ENCODE measurements at regions not wholly inside any gene's neighbourhood (a gene's known extent, or its start where the extent isn't known, plus 50 kb on each side); places are given as distances from the start of the nearest gene placed in this dataset.

DNA sequence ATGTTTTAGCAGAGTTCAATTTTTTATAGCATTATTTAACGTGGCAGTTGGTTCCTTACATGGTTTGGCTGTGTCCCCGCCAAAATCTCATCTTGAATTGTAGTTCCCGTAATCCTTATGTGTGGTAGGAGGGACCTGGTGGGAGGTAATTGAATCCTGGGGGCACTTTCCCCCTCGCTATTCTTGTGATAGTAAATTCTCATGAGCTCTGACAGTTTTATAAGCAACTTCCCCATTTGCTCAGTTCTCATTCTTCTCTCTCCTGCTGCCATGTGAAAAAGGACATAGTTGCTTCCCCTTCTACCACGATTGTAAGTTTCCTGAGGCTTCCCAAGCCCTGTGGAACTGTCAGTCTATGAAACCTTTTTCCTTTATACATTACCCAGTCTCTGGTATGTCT, 329.5 kb downstream of the GRIA2 start:
- Histone ChIP-seq H3K9me2 (replicated peaks; ENCODE audit: low read length) (no peaks in the 10 kb centered on the region), H3K36me3 (ENCODE audit: low read depth, low read length) (no peaks in the 10 kb centered on the region), H2AFZ (ENCODE audit: low read length) (no peak overlapping the region), H3F3A (ENCODE audit: low read length, unreplicated experiment) (no peaks in the 10 kb centered on the region), H3K27ac (ENCODE audit: low read length) (no peak overlapping the region), H4K20me1 (ENCODE audit: low read length) (no peaks in the 10 kb centered on the region), H3K27me3 (ENCODE audit: low read length) (no peaks in the 10 kb centered on the region), H3K4me1 (ENCODE audit: insufficient read depth, low read length) (no peaks in the 10 kb centered on the region), H3K4me3 (ENCODE audit: low read length) (no peak overlapping the region), H3K4me2 (ENCODE audit: low read length) (no peak overlapping the region), H3K79me2 (ENCODE audit: low read length) (no peaks in the 10 kb centered on the region), H3K9me3 (ENCODE audit: low read length) (no peaks in the 10 kb centered on the region), H3K9ac (ENCODE audit: low read length) (no peak overlapping the region)
- no peak for TF ChIP-seq EZH2phosphoT487 (IDR thresholded peaks at IDR 0.05; ENCODE audit: borderline replicate concordance, low read length)
- TF ChIP-seq, protein P1, sequence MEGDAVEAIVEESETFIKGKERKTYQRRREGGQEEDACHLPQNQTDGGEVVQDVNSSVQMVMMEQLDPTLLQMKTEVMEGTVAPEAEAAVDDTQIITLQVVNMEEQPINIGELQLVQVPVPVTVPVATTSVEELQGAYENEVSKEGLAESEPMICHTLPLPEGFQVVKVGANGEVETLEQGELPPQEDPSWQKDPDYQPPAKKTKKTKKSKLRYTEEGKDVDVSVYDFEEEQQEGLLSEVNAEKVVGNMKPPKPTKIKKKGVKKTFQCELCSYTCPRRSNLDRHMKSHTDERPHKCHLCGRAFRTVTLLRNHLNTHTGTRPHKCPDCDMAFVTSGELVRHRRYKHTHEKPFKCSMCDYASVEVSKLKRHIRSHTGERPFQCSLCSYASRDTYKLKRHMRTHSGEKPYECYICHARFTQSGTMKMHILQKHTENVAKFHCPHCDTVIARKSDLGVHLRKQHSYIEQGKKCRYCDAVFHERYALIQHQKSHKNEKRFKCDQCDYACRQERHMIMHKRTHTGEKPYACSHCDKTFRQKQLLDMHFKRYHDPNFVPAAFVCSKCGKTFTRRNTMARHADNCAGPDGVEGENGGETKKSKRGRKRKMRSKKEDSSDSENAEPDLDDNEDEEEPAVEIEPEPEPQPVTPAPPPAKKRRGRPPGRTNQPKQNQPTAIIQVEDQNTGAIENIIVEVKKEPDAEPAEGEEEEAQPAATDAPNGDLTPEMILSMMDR (conservative IDR thresholded peaks at IDR 0.05; ENCODE audit: low read depth, low read length): no peak
- no peak for TF ChIP-seq EZH2 (IDR thresholded peaks at IDR 0.05; ENCODE audit: low read length, unreplicated experiment)
- CTCF ChIA-PET: no interaction called here
- POLR2A ChIA-PET (ENCODE audit: unreplicated experiment): no interaction called here
- no peak for ATAC-seq
- BruUV-seq (replicated peaks): no TSS peak
- intact Hi-C loops (cut with micrococcal nuclease): no loop called here
- no peak for DNase-seq

DNA sequence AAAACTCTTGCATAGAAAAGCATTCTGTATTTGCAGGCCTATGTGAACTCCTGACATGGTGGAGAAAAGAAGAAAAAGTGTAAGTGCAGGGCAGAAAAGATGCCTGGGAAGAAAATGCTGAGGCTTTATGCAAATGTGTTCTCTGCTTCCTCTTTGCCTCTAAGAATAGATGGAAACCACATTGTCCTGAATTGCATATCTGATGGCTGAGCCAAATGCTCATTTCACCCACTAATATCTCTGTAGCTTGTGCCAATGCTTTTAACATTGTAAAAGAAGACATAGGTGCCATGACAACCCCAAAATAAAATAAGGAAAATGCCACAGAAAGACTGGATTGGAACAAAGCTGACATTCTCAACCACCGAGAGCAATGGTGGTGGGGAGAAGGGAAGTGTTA, 307.4 kb downstream of the GRIA2 start:
- Histone ChIP-seq H3K36me3 (ENCODE audit: low read depth, low read length) (no peaks in the 10 kb centered on the region), H3K4me2 (ENCODE audit: low read length) (no peak overlapping the region), H3K27ac (ENCODE audit: low read length) (no peak overlapping the region), H3K9me3 (ENCODE audit: low read length) (no peaks in the 10 kb centered on the region), H3F3A (ENCODE audit: low read length, unreplicated experiment) (no peaks in the 10 kb centered on the region), H2AFZ (ENCODE audit: low read length) (no peak overlapping the region), H3K4me3 (ENCODE audit: low read length) (no peak overlapping the region), H4K20me1 (ENCODE audit: low read length) (no peaks in the 10 kb centered on the region), H3K4me1 (ENCODE audit: insufficient read depth, low read length) (no peaks in the 10 kb centered on the region), H3K9me2 (replicated peaks; ENCODE audit: low read length) (no peaks in the 10 kb centered on the region), H3K9ac (ENCODE audit: low read length) (no peak overlapping the region), H3K27me3 (ENCODE audit: low read length) (no peaks in the 10 kb centered on the region), H3K79me2 (ENCODE audit: low read length) (no peaks in the 10 kb centered on the region)
- CTCF ChIA-PET: no interaction called here
- intact Hi-C loops (cut with micrococcal nuclease): no loop called here
- TF ChIP-seq, protein P1 (conservative IDR thresholded peaks at IDR 0.05; ENCODE audit: low read depth, low read length): no peak
- TF ChIP-seq EZH2phosphoT487 (IDR thresholded peaks at IDR 0.05; ENCODE audit: borderline replicate concordance, low read length) (no peak), EZH2 (IDR thresholded peaks at IDR 0.05; ENCODE audit: low read length, unreplicated experiment) (no peak)
- no TSS peak for BruUV-seq (replicated peaks)
- ATAC-seq (no peak), DNase-seq (no peak)
- POLR2A ChIA-PET (ENCODE audit: unreplicated experiment): no interaction called here

DNA sequence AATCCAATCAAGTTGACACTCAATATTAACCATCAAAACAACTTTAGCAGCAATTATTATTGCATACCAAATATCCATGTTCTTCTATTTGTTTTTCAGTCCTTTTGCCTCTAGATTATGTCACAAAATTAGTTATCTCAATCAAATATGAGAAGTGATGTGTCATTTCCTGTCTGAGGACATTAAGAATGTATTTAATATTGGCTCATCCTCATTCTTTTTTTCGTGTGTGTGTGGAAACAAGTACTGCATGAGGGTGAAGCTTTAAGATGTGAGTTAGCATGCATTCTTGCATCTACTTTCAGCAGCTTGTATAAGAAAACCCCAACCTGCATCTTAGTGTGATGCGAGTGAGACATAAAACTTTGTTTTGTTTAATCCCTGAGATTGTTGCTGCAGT, 301.4 kb downstream of the GRIA2 start:
- Histone ChIP-seq H3K27ac (ENCODE audit: low read length) (no peak overlapping the region), H3K4me1 (ENCODE audit: insufficient read depth, low read length) (no peaks in the 10 kb centered on the region), H3K9me2 (replicated peaks; ENCODE audit: low read length) (no peaks in the 10 kb centered on the region), H3K36me3 (ENCODE audit: low read depth, low read length) (no peaks in the 10 kb centered on the region), H3F3A (ENCODE audit: low read length, unreplicated experiment) (no peaks in the 10 kb centered on the region), H3K9me3 (ENCODE audit: low read length) (no peaks in the 10 kb centered on the region), H3K9ac (ENCODE audit: low read length) (no peak overlapping the region), H3K4me3 (ENCODE audit: low read length) (no peak overlapping the region), H3K79me2 (ENCODE audit: low read length) (no peaks in the 10 kb centered on the region), H2AFZ (ENCODE audit: low read length) (no peak overlapping the region), H3K4me2 (ENCODE audit: low read length) (no peak overlapping the region), H4K20me1 (ENCODE audit: low read length) (no peaks in the 10 kb centered on the region), H3K27me3 (ENCODE audit: low read length) (no peaks in the 10 kb centered on the region)
- no TSS peak for BruUV-seq (replicated peaks)
- ChIA-PET CTCF (no interaction called here), POLR2A (ENCODE audit: unreplicated experiment) (no interaction called here)
- ATAC-seq (no peak), DNase-seq (no peak)
- intact Hi-C loops (cut with micrococcal nuclease): no loop called here
- TF ChIP-seq, protein P1 (conservative IDR thresholded peaks at IDR 0.05; ENCODE audit: low read depth, low read length): no peak
- no peak for TF ChIP-seq EZH2 (IDR thresholded peaks at IDR 0.05; ENCODE audit: low read length, unreplicated experiment)
- no peak for TF ChIP-seq EZH2phosphoT487 (IDR thresholded peaks at IDR 0.05; ENCODE audit: borderline replicate concordance, low read length)
